HG03521 (cell line): ENCODE measurements at regions not wholly inside any gene's neighbourhood (a gene's known extent, or its start where the extent isn't known, plus 50 kb on each side); places are given as distances from the start of the nearest gene placed in this dataset.
"Not testable (repeated sequence)": the region's sequence is repeated elsewhere in the genome, so short reads cannot be mapped to it uniquely, and the experiment has no call there.

Source experiments
- ATAC-seq: cut with Tn5 transposase; IDR thresholded peaks from one replicate; pipeline ENCODE4 v1.9.1; 2021; ENCODE audit warnings: mild to moderate bottlenecking, moderate library complexity; ENCODE audit not compliant: unreplicated experiment

- ATAC-seq = no peak
Measured at GRCh38 chr4:107470173-107470572, 249.9 kb downstream of the PAPSS1 start.

GRCh38 chr4:107468812-107469211 lies 251.2 kb downstream of the PAPSS1 start:
- ATAC-seq = no peak

GRCh38 chr4:107468156-107468555 lies 251.9 kb downstream of the PAPSS1 start:
- no peak for ATAC-seq

- ATAC-seq = no peak
Measured at GRCh38 chr4:107467461-107467860, 252.6 kb downstream of the PAPSS1 start.

GRCh38 chr4:107458194-107458593 lies 261.8 kb downstream of the PAPSS1 start:
- ATAC-seq = no peak

- no peak for ATAC-seq
Measured at GRCh38 chr4:107453987-107454386, 266.0 kb downstream of the PAPSS1 start.

- no peak for ATAC-seq
Measured at GRCh38 chr4:107452717-107453630, 267.1 kb downstream of the PAPSS1 start.

- ATAC-seq = no peak
Measured at GRCh38 chr4:107449611-107450369, 270.2 kb downstream of the PAPSS1 start.

- ATAC-seq = no peak
Measured at GRCh38 chr4:107442538-107443111, 277.4 kb downstream of the PAPSS1 start.

- no peak for ATAC-seq
Measured at GRCh38 chr4:107439401-107439800, 280.6 kb downstream of the PAPSS1 start.

GRCh38 chr4:107436471-107436870 lies 283.6 kb downstream of the PAPSS1 start:
- not testable (repeated sequence) for ATAC-seq

GRCh38 chr4:107432451-107432850 lies 287.6 kb downstream of the PAPSS1 start:
- no peak for ATAC-seq

GRCh38 chr4:107423677-107424405 lies 296.2 kb downstream of the PAPSS1 start:
- no peak for ATAC-seq

GRCh38 chr4:107419536-107419935 lies 300.5 kb downstream of the PAPSS1 start:
- not testable (repeated sequence) for ATAC-seq

GRCh38 chr4:107419052-107419451 lies 301.0 kb downstream of the PAPSS1 start:
- ATAC-seq = no peak

- not testable (repeated sequence) for ATAC-seq
Measured at GRCh38 chr4:107415490-107415889, 304.5 kb downstream of the PAPSS1 start.

- not testable (repeated sequence) for ATAC-seq
Measured at GRCh38 chr4:107409872-107410271, 310.2 kb downstream of the PAPSS1 start.

- ATAC-seq = no peak
Measured at GRCh38 chr4:107408968-107409367, 311.1 kb downstream of the PAPSS1 start.

- no peak for ATAC-seq
Measured at GRCh38 chr4:107404591-107405300, 315.3 kb downstream of the PAPSS1 start.

GRCh38 chr4:107402291-107402690 lies 317.7 kb downstream of the PAPSS1 start:
- no peak for ATAC-seq
